ENCODE measurements at regions not wholly inside any gene's neighbourhood (a gene's known extent, or its start where the extent isn't known, plus 50 kb on each side); places are given as distances from the start of the nearest gene placed in this dataset.

DNA sequence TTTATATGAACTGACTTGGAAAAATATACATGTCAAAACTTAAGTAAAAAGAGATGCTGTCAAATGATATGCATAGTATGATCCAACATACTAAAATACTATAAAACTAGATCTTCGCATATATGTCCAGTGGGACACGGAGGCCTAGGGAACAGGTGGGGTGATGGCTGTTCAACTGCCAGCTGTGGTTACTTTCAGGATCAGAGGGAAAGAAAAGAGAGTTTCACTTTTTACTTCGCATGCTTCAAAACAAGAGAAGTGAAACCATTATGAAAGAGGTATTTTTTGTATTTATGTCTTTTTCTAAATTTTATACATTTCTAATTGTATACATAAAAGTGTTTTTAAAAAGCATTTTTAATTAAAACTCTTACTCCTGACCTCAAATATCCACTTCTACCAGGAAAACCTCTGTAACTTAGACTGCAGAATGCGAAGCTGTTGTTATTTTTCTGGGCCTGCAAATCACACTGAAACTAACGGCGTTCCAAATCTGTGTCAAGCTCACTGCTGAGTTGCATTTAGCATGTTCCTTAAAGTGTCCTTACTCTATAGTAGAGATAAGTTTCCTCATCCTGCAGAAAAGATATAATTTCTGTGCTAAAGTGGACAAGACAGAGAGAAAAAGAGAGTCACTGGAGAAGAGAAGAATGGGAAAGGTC is 97.8 kb upstream of the SLC35G4 start (continued):
- no peak for TF ChIP-seq HLTF (IDR thresholded peaks at IDR 0.05)
- no peak for TF ChIP-seq ZNF253 (CRISPR knock-in tag; conservative IDR thresholded peaks at IDR 0.05)
- TF ChIP-seq HDAC1 (IDR thresholded peaks at IDR 0.05) = no peak
- TF ChIP-seq CREB1 (IDR thresholded peaks at IDR 0.05) = no peak
- TF ChIP-seq CREB1 (CRISPR knock-in tag; IDR thresholded peaks at IDR 0.05) = no peak
- TF ChIP-seq BRF2 (IDR thresholded peaks at IDR 0.05; ENCODE audit: borderline replicate concordance, insufficient read depth, insufficient read length) = no peak

- POLR2A ChIA-PET = no interaction called here
- Histone ChIP-seq H3K79me2 (ENCODE audit: control insufficient read depth, insufficient read depth, low read length) (no peaks in the 10 kb centered on the region), H3K4me2 (ENCODE audit: insufficient read depth, low read length) (no peak overlapping the region), H3K4me3 (no peak overlapping the region), H3K9ac (ENCODE audit: insufficient read depth in 1 of 2, low read depth in 2 of 2, low read length in 2 of 2) (no peak overlapping the region), H4K20me1 (replicated peaks; ENCODE audit: control insufficient read depth, insufficient read depth, low read length) (no peaks in the 10 kb centered on the region; the same call in 1 of the 2 replicates), H3K4me1 (replicated peaks in 1 of 2; ENCODE audit: control insufficient read depth in 2 of 2, insufficient read depth in 2 of 2, low read length in 2 of 2) (no peaks in the 10 kb centered on the region), H3K27me3 (ENCODE audit: control insufficient read depth in 2 of 2, insufficient read depth in 2 of 2, low read length in 2 of 2) (no peaks in the 10 kb centered on the region), H2AFZ (ENCODE audit: low read depth, low read length) (no peak overlapping the region), H3K27ac (ENCODE audit: extremely low read depth, low read depth, low read length) (no peak overlapping the region), H3K36me3 (ENCODE audit: control insufficient read depth, insufficient read depth, low read length) (no peaks in the 10 kb centered on the region), H3K9me1 (ENCODE audit: control insufficient read depth, insufficient read depth, low read length) (no peaks in the 10 kb centered on the region), H3K9me3 (replicated peaks; ENCODE audit: control insufficient read depth, insufficient read depth, low read depth, low read length) (no peaks in the 10 kb centered on the region)
- ATAC-seq (no peak), DNase-seq (ENCODE audit: extremely low read depth in 1 of 4, low spot score in 3 of 4) (no peak), FAIRE-seq (no peak)
- TF ChIP-seq HMBOX1 (IDR thresholded peaks at IDR 0.05) (peak; percentile 40; the same call in 1 of the 2 replicates), JUND (IDR thresholded peaks at IDR 0.05; ENCODE audit: borderline replicate concordance, low read depth, low read length) (no peak), JUND (tag; IDR thresholded peaks at IDR 0.05; ENCODE audit: borderline replicate concordance, low read depth, low read length) (no peak)
- BruUV-seq (replicated peaks) = no TSS peak
- in situ Hi-C loops (cut with MboI) = no loop called here
- CTCF ChIA-PET (ENCODE audit: low intra/inter-chr PET ratio) = no interaction called here
- WGBS (ENCODE audit: insufficient coverage, low coverage, missing lambda C conversion rate) = 0% methylated on average over 6 of the region's 6 CpGs
- intact Hi-C loops (cut with micrococcal nuclease) = no loop called here
Measured at GRCh38 chr18:11506856-11507255, 102.5 kb upstream of the SLC35G4 start.

Measured in K562 (cell line).